GM20000 (cell line): ENCODE measurements at regions not wholly inside any gene's neighbourhood (a gene's known extent, or its start where the extent isn't known, plus 50 kb on each side); places are given as distances from the start of the nearest gene placed in this dataset.

Experiments used
- DNase-seq: peaks from one replicate; pipeline ENCODE4 v3.0.0; 2012; ENCODE audit warnings: low spot score
- TF ChIP-seq, protein P1 (sequence below): IDR thresholded peaks from 2 replicates; pipeline ENCODE4 v1.5.1; 2012; ENCODE audit warnings: mild to moderate bottlenecking, control low read depth; ENCODE audit errors: extremely low read depth, missing control alignments

DNA sequence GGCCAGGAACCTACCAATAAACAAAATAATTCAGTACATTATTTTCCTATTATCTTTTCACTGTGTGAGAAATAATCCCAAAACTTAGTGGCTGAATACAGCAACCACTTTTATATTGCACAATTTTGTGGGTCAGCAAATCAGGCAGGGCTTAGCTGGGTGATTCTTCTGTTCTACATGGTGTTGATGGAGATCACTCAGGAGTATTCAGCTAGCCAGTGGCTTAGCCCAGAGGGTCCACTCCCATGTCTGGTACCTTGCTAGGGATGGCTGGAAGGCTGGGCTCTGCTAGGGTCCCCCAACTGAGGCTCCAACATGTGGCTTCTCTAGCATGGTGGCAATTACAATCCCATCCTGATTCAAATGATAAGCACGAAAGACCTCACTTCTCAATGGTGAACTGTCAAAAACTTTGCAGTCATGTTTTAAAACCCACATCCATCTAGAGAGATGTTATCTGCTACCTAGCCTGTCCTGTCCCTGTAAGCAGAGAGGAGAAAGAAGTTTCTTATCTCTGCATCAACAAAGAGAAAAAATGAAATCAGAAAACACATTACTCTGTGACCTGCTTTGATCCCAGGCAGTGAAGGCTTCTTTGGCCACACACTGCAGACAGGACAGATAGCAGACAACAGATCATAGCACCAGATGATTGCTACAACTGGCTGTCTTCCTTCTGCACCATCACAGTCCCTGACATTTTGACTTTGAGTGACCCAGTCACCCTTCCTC is 51.0 kb upstream of the MYL2 start:
- TF ChIP-seq, protein P1, sequence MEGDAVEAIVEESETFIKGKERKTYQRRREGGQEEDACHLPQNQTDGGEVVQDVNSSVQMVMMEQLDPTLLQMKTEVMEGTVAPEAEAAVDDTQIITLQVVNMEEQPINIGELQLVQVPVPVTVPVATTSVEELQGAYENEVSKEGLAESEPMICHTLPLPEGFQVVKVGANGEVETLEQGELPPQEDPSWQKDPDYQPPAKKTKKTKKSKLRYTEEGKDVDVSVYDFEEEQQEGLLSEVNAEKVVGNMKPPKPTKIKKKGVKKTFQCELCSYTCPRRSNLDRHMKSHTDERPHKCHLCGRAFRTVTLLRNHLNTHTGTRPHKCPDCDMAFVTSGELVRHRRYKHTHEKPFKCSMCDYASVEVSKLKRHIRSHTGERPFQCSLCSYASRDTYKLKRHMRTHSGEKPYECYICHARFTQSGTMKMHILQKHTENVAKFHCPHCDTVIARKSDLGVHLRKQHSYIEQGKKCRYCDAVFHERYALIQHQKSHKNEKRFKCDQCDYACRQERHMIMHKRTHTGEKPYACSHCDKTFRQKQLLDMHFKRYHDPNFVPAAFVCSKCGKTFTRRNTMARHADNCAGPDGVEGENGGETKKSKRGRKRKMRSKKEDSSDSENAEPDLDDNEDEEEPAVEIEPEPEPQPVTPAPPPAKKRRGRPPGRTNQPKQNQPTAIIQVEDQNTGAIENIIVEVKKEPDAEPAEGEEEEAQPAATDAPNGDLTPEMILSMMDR: no peak
- no peak for DNase-seq
